ENCODE measurements at regions not wholly inside any gene's neighbourhood (a gene's known extent, or its start where the extent isn't known, plus 50 kb on each side); places are given as distances from the start of the nearest gene placed in this dataset.

DNA sequence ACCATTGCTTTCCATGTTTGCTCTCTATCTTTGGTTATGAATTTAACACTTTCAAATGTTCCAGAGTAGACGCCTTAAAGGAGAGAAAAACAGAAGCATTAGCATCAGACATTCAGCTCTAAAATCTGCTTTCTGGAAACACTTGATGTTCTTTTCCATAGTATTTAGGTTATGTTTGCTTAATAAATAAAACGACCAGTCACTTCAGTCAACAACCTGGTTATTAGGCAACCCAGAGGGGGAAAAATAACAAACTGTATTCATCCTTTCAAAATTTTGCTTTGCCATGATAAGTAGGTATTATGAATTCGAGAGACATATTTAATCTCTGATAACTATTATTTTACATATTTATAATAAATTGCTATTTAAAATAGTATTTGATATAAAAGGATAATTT lies 1044.7 kb downstream of the CDH9 start:
- H3K9me3 ChIP-seq: no peaks in the 10 kb centered on the region
- no peak for DNase-seq (ENCODE audit: low spot score in 2 of 2)
- TF ChIP-seq, protein P1, sequence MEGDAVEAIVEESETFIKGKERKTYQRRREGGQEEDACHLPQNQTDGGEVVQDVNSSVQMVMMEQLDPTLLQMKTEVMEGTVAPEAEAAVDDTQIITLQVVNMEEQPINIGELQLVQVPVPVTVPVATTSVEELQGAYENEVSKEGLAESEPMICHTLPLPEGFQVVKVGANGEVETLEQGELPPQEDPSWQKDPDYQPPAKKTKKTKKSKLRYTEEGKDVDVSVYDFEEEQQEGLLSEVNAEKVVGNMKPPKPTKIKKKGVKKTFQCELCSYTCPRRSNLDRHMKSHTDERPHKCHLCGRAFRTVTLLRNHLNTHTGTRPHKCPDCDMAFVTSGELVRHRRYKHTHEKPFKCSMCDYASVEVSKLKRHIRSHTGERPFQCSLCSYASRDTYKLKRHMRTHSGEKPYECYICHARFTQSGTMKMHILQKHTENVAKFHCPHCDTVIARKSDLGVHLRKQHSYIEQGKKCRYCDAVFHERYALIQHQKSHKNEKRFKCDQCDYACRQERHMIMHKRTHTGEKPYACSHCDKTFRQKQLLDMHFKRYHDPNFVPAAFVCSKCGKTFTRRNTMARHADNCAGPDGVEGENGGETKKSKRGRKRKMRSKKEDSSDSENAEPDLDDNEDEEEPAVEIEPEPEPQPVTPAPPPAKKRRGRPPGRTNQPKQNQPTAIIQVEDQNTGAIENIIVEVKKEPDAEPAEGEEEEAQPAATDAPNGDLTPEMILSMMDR (IDR thresholded peaks at IDR 0.05): no peak
- TF ChIP-seq EP300 (IDR thresholded peaks at IDR 0.05) (no peak), POLR2A (IDR thresholded peaks at IDR 0.05) (no peak)
- no peaks in the 10 kb centered on the region for H3K4me1 ChIP-seq
- no peaks in the 10 kb centered on the region for H3K27me3 ChIP-seq
- no peak overlapping the region for H3K27ac ChIP-seq
- no peak overlapping the region for H3K4me3 ChIP-seq
- WGBS, 2 donors: 71 to 76% methylated on average over 3 of the region's 3 CpGs
- H3K36me3 ChIP-seq: no peaks in the 10 kb centered on the region

DNA sequence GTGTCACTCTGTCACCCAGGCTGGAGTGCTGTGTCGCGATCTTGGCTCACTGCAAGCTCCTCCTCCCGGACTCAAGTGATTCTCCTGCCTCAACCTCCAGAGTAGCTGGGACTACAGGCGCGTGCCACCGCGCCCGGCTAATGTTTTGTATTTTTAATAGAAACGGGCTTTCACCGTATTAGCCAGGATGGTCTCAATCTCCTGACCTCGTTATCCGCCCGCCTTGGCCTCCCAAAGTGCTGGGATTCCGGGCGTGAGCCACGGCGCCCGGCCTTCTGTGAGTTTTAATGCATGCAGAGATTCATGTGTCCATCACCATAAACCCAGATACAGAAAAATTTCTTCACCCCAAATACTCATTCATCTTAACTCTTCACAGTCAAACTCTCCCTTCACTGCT lies 1046.7 kb downstream of the CDH9 start:
- no peak overlapping the region for H3K4me3 ChIP-seq
- H3K36me3 ChIP-seq: no peaks in the 10 kb centered on the region
- H3K27me3 ChIP-seq: no peaks in the 10 kb centered on the region
- TF ChIP-seq EP300 (IDR thresholded peaks at IDR 0.05) (no peak), POLR2A (IDR thresholded peaks at IDR 0.05) (no peak)
- DNase-seq (ENCODE audit: low spot score in 2 of 2): no peak
- H3K27ac ChIP-seq: no peak overlapping the region
- H3K9me3 ChIP-seq: no peaks in the 10 kb centered on the region
- H3K4me1 ChIP-seq: no peaks in the 10 kb centered on the region
- WGBS, 2 donors: 93 to 98% methylated on average over 18 of the region's 18 CpGs

DNA sequence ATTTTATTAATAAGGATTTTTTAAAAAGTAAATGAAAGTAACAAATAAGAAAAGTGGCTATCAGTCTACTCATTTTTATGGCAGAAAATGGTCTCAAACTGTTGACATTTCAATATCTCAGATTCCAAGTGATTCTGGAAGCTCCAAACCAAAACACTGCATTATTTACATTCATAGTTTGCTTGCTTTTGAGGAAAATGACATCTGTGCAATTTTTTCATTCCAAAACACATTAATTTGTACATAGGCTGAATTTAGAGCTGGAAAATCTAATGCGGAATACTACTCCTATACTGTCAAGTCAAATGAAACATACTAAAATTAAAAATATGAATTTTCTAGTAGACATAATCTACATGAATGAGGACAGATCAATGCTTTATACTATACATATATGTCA lies 1047.6 kb downstream of the CDH9 start:
- TF ChIP-seq POLR2A (IDR thresholded peaks at IDR 0.05): no peak
- TF ChIP-seq, protein P1 (IDR thresholded peaks at IDR 0.05): no peak
- Histone ChIP-seq H3K4me3 (no peak overlapping the region), H3K4me1 (no peaks in the 10 kb centered on the region), H3K27ac (no peak overlapping the region), H3K36me3 (no peaks in the 10 kb centered on the region), H3K9me3 (no peaks in the 10 kb centered on the region), H3K27me3 (no peaks in the 10 kb centered on the region)
- WGBS, 2 donors: 94 to 96% methylated on average over 1 of the region's 1 CpG
- no peak for DNase-seq (ENCODE audit: low spot score in 2 of 2)

DNA sequence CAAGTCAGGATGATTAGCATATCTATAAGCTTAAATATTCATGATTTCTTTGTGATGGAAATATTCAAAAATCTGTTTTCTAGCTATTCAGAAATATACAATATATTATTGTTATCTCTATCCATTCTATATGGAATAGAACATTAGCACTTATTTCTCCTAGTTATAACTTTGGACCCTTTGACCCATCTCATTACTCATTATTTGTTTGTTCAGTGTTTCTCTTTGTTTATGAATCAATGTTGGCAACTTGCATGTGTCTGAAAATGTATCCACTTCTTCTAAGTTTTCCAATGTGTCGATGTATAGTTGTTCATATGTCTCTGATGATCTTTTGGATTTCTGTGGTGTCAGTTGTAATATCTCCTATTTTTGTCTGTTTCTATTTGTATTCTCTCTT lies 1059.3 kb downstream of the CDH9 start:
- H3K27ac ChIP-seq: no peak overlapping the region
- peaks cover 0 to 16% (median 0%) of the 10 kb centered on the region in 4 donors for H3K9me3 ChIP-seq
- no peaks in the 10 kb centered on the region for H3K36me3 ChIP-seq
- H3K4me3 ChIP-seq: no peak overlapping the region
- DNase-seq (ENCODE audit: low spot score in 2 of 2): no peak
- TF ChIP-seq EP300 (IDR thresholded peaks at IDR 0.05): no peak
- TF ChIP-seq, protein P1 (IDR thresholded peaks at IDR 0.05): no peak
- TF ChIP-seq POLR2A (IDR thresholded peaks at IDR 0.05): no peak
- H3K27me3 ChIP-seq: no peaks in the 10 kb centered on the region
- H3K4me1 ChIP-seq: no peaks in the 10 kb centered on the region
- WGBS, 2 donors: 88 to 95% methylated on average over 1 of the region's 1 CpG

DNA sequence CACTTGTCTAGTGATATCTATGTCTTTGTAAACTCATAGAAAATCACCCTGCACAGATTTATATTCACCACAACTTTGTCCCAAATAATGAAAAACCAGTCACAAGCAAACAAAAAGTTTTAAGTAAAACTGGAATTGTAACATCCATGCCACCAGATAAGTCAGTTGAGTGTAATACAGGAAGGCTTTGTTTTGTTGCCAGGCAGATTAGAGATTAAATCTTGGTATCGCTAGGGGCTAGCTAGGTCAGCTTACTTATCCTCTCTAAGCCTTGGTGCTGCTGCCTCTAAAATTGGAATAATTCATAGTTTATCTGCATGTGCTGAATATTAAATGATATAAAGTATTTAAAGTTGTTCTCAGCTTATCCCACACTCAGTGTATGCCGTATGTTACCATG lies 1062.5 kb downstream of the CDH9 start:
- H3K4me3 ChIP-seq: no peak overlapping the region
- H3K4me1 ChIP-seq: no peaks in the 10 kb centered on the region
- no peak overlapping the region for H3K27ac ChIP-seq
- H3K36me3 ChIP-seq: no peaks in the 10 kb centered on the region
- H3K9me3 ChIP-seq: peaks cover 0 to 16% (median 0%) of the 10 kb centered on the region in 4 donors
- TF ChIP-seq, protein P1 (IDR thresholded peaks at IDR 0.05): no peak
- TF ChIP-seq EP300 (IDR thresholded peaks at IDR 0.05) (no peak), POLR2A (IDR thresholded peaks at IDR 0.05) (no peak)
- DNase-seq (ENCODE audit: low spot score in 2 of 2): no peak
- WGBS, 2 donors: 73 to 85% methylated on average over 2 of the region's 2 CpGs
- no peaks in the 10 kb centered on the region for H3K27me3 ChIP-seq

DNA sequence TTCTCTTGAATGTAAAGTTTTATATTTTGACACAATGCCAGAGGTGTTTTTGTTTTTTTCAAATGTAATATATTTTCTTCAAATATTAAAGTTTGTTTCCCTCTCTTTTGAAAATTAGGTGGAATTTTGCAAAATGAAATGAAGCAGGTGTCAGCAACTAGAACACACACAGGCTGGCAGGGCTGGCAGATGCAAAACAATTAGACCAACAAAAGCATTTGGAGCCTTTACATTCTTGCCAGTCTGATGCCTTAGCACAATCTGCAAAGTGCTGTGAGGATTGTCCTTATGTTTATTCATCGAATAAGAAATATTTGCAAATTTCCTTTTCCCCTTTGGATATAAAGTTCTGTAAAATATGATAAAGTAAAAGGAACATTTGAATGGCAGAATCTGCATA lies 1063.9 kb downstream of the CDH9 start:
- WGBS, 2 donors: 90 to 91% methylated on average over 1 of the region's 1 CpG
- H3K9me3 ChIP-seq: peaks cover 0 to 5% (median 0%) of the 10 kb centered on the region in 4 donors
- H3K27me3 ChIP-seq: no peaks in the 10 kb centered on the region
- TF ChIP-seq, protein P1 (IDR thresholded peaks at IDR 0.05): no peak
- TF ChIP-seq POLR2A (IDR thresholded peaks at IDR 0.05) (no peak), EP300 (IDR thresholded peaks at IDR 0.05) (no peak)
- H3K27ac ChIP-seq: no peak overlapping the region
- no peak for DNase-seq (ENCODE audit: low spot score in 2 of 2)
- H3K36me3 ChIP-seq: no peaks in the 10 kb centered on the region
- no peak overlapping the region for H3K4me3 ChIP-seq
- H3K4me1 ChIP-seq: no peaks in the 10 kb centered on the region

Data from tibial nerve (tissue), 4 donors.